ENCODE measurements at regions not wholly inside any gene's neighbourhood (a gene's known extent, or its start where the extent isn't known, plus 50 kb on each side); places are given as distances from the start of the nearest gene placed in this dataset.
"Not testable (repeated sequence)": the region's sequence is repeated elsewhere in the genome, so short reads cannot be mapped to it uniquely, and the experiment has no call there.

DNA sequence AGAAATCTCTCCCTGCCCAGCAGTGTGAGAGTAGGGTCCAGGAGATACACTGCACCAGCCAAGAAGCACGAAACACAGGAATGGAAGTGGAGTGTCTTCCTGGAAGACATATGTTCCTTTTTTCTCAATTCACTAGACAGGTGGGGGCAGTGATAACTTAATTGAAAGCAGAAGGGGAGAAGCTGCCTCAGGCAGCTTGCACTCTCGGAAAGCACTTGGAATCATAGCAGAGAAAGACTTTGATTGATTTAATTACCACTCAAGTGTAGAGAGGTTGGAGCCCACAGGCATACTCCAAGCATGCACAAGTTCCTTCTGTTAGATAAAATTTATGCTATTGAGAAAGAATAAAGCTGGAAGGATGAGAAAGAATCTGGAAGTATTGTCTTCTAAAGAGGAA, 249.4 kb downstream of the SLITRK6 start:
- no TSS peak for BruUV-seq (replicated peaks)
- DNase-seq (no peak), ATAC-seq (no peak)
- CTCF ChIA-PET = no interaction called here
- POLR2A ChIA-PET (ENCODE audit: unreplicated experiment) = no interaction called here
- Histone ChIP-seq H3K9ac (ENCODE audit: low read length) (no peak overlapping the region), H2AFZ (ENCODE audit: low read length) (no peak overlapping the region), H3K27me3 (ENCODE audit: low read length) (no peaks in the 10 kb centered on the region), H3K9me3 (ENCODE audit: low read length) (peaks cover 7% of the 10 kb centered on the region; the same call in 1 of the 2 replicates), H3K4me2 (ENCODE audit: low read length) (no peak overlapping the region), H3K36me3 (ENCODE audit: low read depth, low read length) (no peaks in the 10 kb centered on the region), H3K4me3 (ENCODE audit: low read length) (no peak overlapping the region), H3K27ac (ENCODE audit: low read length) (no peak overlapping the region), H4K20me1 (ENCODE audit: low read length) (no peaks in the 10 kb centered on the region), H3K4me1 (ENCODE audit: insufficient read depth, low read length) (no peaks in the 10 kb centered on the region), H3F3A (ENCODE audit: low read length, unreplicated experiment) (no peaks in the 10 kb centered on the region), H3K9me2 (replicated peaks; ENCODE audit: low read length) (no peaks in the 10 kb centered on the region), H3K79me2 (ENCODE audit: low read length) (no peaks in the 10 kb centered on the region)
- no peak for TF ChIP-seq EZH2 (IDR thresholded peaks at IDR 0.05; ENCODE audit: low read length, unreplicated experiment)
- TF ChIP-seq, protein P1, sequence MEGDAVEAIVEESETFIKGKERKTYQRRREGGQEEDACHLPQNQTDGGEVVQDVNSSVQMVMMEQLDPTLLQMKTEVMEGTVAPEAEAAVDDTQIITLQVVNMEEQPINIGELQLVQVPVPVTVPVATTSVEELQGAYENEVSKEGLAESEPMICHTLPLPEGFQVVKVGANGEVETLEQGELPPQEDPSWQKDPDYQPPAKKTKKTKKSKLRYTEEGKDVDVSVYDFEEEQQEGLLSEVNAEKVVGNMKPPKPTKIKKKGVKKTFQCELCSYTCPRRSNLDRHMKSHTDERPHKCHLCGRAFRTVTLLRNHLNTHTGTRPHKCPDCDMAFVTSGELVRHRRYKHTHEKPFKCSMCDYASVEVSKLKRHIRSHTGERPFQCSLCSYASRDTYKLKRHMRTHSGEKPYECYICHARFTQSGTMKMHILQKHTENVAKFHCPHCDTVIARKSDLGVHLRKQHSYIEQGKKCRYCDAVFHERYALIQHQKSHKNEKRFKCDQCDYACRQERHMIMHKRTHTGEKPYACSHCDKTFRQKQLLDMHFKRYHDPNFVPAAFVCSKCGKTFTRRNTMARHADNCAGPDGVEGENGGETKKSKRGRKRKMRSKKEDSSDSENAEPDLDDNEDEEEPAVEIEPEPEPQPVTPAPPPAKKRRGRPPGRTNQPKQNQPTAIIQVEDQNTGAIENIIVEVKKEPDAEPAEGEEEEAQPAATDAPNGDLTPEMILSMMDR (conservative IDR thresholded peaks at IDR 0.05; ENCODE audit: low read depth, low read length) = no peak
- no peak for TF ChIP-seq EZH2phosphoT487 (IDR thresholded peaks at IDR 0.05; ENCODE audit: borderline replicate concordance, low read length)
- intact Hi-C loops (cut with micrococcal nuclease) = no loop called here

DNA sequence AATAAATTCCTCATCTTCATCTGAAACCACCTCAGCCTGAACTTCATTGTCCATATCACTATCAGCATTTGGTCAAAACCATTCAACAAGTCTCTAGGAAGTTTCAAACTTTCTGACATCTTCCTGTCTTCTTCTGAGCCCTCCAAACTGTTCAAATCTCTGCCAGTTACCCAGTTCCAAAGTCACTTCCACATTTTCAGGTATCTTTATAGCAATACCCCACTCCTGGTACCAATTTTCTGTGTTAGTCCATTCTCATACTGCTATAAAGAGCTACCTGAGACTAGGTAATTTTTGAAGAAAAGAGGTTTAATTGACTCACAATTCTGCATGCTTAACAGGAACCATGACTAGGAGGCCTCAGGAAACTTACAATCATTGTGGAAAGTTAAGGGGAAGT, 250.4 kb downstream of the SLITRK6 start:
- BruUV-seq (replicated peaks); intact Hi-C loops (cut with micrococcal nuclease); DNase-seq; CTCF ChIA-PET; H3K9me2 ChIP-seq (replicated peaks; ENCODE audit: low read length); H2AFZ ChIP-seq (ENCODE audit: low read length); POLR2A ChIA-PET (ENCODE audit: unreplicated experiment); H3K36me3 ChIP-seq (ENCODE audit: low read depth, low read length); H4K20me1 ChIP-seq (ENCODE audit: low read length); H3K9ac ChIP-seq (ENCODE audit: low read length); H3K9me3 ChIP-seq (ENCODE audit: low read length); H3K4me2 ChIP-seq (ENCODE audit: low read length); H3F3A ChIP-seq (ENCODE audit: low read length, unreplicated experiment); H3K4me3 ChIP-seq (ENCODE audit: low read length); H3K4me1 ChIP-seq (ENCODE audit: insufficient read depth, low read length); H3K79me2 ChIP-seq (ENCODE audit: low read length); ATAC-seq; H3K27me3 ChIP-seq (ENCODE audit: low read length); H3K27ac ChIP-seq (ENCODE audit: low read length): not testable (repeated sequence)

DNA sequence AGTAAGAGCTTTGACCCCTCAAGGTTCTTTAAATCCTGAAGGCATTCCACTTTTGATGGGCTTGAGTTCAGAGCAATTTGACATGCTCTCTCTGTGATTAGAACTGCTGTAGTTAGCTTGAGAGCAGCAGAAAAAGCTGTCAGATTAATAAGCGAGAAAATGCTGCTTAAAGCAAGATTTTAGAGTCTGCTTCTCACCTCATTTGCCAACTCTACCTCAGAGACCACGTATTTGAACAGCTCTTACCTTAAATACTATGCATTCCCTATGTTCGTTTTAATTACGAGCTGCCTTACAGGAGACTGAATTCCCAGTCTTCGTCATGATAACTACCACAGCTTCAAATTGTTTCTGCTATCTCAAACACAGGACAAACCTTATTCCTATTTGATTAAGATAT, 253.4 kb downstream of the SLITRK6 start:
- Histone ChIP-seq H3K4me3 (ENCODE audit: low read length) (no peak overlapping the region), H3K9me2 (replicated peaks; ENCODE audit: low read length) (no peaks in the 10 kb centered on the region), H3K79me2 (ENCODE audit: low read length) (no peaks in the 10 kb centered on the region), H3K9me3 (ENCODE audit: low read length) (peaks cover 7% of the 10 kb centered on the region; the same call in 1 of the 2 replicates), H3F3A (ENCODE audit: low read length, unreplicated experiment) (no peaks in the 10 kb centered on the region), H3K9ac (ENCODE audit: low read length) (no peak overlapping the region), H3K4me1 (ENCODE audit: insufficient read depth, low read length) (peaks cover 7% of the 10 kb centered on the region; the same call in 1 of the 2 replicates), H4K20me1 (ENCODE audit: low read length) (no peaks in the 10 kb centered on the region), H3K36me3 (ENCODE audit: low read depth, low read length) (no peaks in the 10 kb centered on the region), H3K4me2 (ENCODE audit: low read length) (no peak overlapping the region), H3K27ac (ENCODE audit: low read length) (no peak overlapping the region), H3K27me3 (ENCODE audit: low read length) (no peaks in the 10 kb centered on the region), H2AFZ (ENCODE audit: low read length) (no peak overlapping the region)
- BruUV-seq (replicated peaks) = no TSS peak
- no peak for ATAC-seq
- no peak for DNase-seq
- ChIA-PET CTCF (no interaction called here), POLR2A (ENCODE audit: unreplicated experiment) (no interaction called here)
- intact Hi-C loops (cut with micrococcal nuclease) = no loop called here
- TF ChIP-seq, protein P1 (conservative IDR thresholded peaks at IDR 0.05; ENCODE audit: low read depth, low read length) = no peak
- TF ChIP-seq EZH2phosphoT487 (IDR thresholded peaks at IDR 0.05; ENCODE audit: borderline replicate concordance, low read length) (no peak), EZH2 (IDR thresholded peaks at IDR 0.05; ENCODE audit: low read length, unreplicated experiment) (no peak)
